Pons (tissue), 1 donor: ENCODE measurements at regions not wholly inside any gene's neighbourhood (a gene's known extent, or its start where the extent isn't known, plus 50 kb on each side); places are given as distances from the start of the nearest gene placed in this dataset.
"Not testable (repeated sequence)": the region's sequence is repeated elsewhere in the genome, so short reads cannot be mapped to it uniquely, and the experiment has no call there.

Source experiments
- DNase-seq: peaks from one replicate; pipeline ENCODE4 v3.0.0-alpha.2; 2016; ENCODE audit warnings: low spot score

DNA sequence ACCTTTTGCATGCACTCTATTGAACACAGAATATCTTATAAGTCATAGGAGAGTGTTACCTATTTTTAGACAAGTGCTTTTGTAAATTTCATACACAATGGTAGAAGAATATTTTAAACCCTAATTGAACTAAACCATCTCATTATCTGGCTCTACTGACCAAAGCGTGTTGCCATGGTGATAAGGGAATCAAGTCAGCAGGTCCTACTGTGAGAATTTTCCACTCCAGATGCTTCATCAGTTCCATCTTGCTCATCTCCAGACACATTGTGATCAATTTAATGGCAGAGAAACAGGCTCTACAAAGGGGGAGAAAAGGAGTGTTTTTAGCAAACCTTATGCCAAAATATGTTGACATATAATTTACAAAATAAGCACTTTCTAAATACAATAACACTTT is 621.9 kb upstream of the GHITM start:
- no peak for DNase-seq

DNA sequence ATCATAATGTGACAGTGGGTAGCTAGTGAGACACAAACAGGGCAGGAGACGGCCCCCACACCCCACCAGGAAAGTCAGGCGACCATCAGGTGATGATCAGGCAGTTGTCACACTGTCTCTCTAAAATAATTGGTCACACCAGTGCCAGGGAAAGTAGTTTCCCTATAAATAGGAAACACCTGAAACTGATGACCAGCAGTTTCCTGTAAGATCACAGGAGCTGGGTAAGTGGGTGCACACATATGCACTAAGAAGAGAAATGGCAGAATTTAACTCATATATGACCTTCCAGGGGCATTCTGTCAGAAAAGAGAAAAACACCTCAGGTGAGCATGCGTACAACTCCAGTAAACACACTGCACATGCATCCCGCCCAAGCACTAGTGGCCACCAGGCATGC is 620.5 kb upstream of the GHITM start:
- no peak for DNase-seq

DNA sequence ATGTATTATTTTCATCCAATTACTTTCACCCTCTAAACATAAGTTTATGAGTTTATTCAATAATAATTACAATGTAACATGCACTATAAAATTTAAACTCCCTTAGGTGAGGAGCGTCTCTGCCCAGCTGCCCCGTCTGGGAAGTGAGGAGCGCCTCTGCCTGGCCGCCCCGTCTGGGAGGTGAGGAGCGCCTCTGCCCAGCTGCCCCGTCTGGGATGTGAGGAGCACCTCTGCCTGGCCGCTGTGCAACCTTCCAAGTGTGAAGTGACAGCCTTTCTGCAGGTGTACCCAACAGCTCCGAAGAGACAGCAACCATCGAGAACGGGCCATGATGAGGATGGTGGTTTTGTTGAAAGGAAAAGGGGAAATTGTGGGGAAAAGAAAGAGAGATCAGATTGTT is 618.9 kb upstream of the GHITM start:
- DNase-seq, result not testable (repeated sequence)

DNA sequence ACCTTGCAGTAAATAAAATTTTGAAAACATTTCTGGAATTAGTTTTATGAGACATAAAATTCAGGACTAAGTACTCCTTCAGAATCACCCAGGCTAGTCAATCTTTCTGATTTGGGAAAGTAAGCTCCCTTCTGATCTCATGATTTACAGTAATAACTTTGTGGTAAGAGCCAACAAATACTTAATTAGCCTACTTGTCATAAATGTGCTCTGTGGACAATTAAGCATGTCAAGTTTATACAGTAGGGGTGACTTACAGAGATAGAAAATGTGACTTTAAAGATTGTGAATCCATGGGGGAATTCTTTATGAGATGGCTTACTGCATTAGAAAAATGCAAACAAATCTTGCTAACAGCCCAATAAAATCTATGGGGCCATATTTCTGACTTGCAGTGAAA is 616.9 kb upstream of the GHITM start:
- DNase-seq, result no peak

DNA sequence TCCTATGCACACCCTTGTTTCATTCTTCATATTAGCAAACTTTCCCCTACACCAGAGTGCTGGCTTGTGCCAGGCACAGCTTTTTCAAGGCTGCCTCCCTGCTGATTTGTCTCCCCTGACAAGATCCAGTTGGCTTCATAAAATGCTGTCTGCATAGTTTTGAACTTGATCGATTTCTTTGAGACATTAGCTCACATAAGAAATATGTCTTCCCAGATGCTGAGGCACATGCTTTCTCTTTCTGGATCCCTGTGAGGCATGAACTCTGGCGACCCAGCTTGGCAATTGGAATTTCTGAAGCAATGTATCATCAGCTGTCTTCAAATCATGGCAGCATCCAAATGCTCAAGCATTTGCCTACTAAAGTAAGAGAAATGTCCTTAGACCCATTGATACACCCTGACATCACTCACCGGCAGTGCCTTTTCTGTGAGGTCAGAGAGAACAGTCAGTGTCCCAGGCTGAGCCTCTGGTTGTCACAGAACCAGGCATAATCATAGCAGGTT is 616.4 kb upstream of the GHITM start:
- peak; percentile 5 for DNase-seq

DNA sequence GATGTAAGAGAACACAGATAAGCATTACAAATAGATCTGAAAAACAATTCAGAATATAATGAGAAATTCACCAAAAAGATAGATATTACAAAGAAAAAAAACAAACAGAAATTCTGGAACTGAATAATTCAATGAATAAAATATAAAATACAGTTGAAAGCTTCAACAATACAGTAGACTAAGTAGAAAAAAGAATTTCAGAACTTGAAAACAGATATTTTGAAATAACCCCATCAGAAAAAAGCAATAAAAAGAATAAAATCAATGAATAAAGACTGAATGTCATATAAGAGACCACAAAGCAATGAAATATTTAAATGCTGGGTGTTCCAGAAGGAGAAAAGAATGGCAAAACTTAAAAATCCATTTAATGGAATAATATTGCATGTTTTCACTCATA is 611.4 kb upstream of the GHITM start:
- DNase-seq, result no peak

DNA sequence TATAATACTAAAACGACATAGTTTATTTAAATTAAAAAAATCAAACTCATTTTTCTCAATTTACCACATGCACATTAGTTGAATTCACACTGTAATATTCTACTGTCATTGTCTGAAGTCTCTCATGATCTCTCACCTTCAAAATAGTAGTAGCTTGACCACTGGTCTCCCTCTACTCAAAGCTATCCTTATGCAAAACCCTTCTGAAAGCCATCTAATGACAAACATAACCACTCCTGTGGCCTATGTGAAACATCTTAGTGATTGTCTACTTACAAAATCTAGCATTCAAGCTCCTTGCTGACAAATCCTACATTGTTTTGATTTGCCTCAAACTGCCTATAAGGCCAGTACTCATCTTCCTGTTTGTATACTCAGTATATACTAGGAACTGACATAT is 606.0 kb upstream of the GHITM start:
- no peak for DNase-seq

DNA sequence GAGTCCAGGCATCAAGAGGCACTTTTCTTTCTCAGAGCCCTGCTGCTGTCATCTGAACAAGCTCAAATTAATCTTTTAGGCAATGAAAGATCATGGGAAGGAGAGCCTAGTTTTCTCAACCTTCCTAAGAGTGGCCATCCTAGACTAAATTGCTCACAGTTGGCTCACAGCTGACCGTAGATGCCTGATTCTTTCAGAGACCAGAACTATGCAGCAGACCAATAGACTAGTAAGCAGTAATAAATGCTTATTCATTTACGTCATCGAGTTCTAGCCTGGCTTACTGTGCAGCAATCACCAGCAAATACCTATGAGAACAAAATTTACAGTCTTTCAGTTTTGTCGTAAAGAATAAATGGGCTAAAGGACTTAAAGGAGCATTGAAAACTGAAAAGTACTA is 602.9 kb upstream of the GHITM start:
- no peak for DNase-seq

DNA sequence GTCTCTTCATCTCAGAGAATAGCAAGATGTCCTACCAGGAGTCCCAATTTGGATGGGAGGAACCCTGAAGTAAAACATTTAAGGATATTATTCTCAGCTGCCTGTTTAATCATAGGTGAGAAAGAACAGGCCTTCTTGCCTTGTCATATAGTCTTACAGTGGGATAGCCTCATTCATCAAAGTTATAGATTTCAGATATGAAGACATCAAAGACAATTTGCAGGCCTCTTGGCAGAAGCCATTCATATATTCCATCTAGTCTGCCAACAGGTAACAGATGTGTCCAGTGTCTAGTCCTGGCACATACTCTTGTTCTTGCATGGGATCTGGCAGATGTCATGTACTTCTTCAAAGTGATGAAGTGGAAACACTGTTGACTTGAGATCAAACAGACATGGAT is 601.3 kb upstream of the GHITM start:
- DNase-seq, result no peak

DNA sequence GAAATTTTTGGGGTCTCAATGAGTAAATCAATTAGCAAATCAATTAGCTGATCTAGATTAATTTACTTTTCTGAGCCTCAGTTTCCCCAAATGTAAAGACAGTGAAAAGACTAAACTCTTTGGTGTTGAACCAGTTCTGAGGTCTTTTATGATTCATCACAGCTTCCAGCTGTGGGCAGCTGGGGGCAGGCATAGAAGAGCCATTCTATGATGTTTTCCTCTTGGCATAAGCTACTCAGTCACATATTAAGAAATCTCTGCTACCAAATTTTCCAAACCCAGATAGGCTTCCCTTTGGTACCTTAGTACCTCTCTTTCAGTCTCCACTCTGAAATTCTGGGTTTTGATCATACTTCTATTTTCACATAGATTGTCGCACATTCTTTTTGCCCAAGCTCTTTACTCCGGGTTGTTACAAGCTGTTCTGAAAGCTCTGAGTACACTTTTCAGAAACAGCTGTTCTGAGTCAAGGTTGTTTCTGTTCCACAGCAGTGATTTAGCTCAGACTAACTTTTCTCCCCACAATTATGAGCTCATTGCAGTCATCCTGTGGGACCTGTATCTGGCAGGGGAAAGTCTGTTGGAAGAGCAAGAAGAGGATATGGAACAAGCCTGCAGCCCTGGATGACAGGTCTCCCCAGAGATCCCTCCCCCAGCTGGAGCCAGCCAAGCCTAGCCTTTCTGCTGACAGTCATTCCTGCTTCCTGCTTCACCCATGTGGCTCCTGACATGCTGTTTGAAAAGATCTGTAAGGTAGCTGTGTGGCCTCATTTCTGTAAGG is 599.6 kb upstream of the GHITM start:
- peak; percentile 4 for DNase-seq

DNA sequence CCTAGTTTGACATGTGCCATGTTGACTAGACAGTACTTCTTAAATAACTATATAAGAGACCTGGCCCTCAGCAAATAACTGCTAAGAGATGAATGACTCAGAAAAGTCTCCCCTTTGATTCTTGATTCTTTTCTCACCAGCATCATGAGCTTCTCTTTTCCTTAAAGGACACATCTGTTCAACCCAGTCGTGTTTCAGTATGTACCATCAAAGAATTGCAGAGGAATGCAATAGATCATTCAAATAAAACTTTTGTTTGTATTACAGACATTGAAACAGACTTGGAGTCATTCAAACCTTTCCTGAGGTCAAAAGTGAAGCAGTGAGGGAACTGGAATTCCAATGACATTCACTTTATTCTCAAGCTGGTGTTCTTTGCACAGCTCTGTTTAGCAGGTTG is 598.3 kb upstream of the GHITM start:
- DNase-seq, result no peak

DNA sequence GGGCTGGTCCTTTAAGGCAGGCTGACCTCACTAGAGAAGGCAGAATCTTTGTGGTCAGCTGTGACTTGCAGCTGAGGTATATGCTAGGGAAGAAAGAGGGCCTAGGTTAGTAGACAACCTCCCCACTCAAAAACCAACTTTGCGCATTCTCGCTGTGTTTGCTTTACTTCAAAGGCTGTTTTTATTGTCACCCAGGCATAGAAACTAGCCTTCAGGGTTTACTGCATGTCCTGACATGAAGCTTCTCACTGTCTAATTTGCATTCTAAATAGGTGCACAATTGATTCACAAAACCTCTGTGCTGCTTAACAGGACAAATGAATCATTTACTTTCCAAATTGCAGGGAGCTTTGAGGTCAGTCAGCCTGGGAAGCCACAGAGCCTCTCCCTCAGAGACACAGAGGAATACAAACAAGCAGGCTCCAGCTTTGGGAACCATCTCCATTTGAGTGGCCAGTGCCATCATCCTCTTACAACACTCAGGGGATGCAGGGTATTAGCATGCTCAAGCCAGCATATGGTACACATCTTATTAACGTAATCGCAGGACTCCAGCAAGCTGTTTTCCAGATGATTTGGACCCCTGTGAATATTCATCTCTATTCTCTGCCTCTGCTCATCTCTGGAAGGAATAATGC is 596.4 kb upstream of the GHITM start:
- DNase-seq, result no peak

DNA sequence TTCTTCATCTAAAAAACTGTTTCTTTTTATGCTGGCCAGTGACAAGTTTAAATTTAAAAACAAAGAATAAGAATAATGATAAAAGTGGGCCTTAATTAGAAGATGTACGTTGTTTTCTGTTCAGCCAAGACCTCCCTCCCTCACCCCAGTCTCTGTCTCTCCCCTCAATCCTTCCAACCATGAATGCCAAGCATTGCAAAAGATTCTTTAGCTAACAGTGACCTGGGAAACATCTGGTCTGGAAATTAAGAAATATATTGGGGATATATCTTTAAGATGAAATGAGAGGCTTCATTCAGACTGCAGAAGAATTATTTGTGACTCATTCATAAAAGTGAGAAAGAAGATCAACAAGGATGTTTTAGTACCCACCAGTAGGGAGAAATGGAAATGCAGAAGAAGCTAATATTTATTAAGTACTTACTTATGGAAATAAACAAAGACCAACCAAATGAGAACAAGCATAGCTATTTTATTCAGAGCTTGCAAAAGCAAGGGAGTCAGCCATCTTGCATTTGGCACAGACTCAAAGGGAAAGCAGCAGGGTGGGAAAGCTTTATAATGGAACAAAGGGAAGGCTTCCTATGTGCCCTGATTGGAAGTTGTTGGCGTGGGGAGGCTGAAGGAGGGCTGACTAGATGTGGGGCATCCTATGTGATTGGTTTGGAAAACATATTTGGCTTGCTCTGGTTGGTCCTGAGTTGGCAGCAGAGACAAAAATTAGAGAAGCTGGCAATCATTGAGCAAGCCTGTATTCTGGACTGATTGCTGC is 595.4 kb upstream of the GHITM start:
- no peak for DNase-seq

DNA sequence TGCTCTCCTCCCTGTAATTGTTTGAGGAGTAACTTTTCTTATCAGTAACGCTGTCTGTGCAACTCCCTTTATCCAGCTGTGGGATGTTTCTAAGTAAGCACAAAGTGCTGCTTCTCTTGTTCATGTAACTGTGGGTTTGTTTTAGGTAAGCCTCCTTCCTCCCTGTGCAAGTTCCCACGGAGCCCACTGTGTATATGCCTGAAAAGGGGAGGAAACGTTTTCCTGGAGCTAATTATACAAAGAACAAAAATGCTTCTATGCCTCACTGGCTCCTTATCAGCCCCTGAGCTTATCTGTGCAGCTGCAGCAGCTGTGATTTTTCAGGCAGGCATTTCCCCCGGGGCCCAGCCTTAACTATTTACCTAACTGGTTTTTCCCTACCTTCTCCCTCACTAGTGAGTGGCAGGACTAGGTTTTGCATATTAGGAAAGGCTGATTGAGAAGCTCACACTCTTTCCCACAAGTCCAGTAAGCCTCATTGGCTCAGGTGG is 593.4 kb upstream of the GHITM start:
- no peak for DNase-seq

DNA sequence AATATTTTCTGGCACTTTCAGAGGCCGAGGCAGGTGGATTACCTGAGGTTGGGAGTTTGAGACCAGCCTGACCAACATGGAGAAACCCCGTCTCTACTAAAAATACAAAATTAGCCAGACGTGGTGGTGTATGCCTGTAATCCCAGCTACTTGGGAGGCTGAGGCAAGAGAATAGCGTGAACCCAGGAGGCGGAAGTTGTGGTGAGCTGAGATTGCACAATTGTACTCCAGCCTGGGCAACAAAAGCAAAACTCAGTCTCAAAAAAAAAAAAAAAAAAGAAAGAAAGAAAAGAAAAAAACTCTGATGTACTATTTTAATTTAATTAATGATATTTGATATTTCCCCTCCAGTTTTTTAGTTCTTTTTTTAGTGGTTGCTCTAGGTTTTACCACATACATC is 588.1 kb upstream of the GHITM start:
- not testable (repeated sequence) for DNase-seq

DNA sequence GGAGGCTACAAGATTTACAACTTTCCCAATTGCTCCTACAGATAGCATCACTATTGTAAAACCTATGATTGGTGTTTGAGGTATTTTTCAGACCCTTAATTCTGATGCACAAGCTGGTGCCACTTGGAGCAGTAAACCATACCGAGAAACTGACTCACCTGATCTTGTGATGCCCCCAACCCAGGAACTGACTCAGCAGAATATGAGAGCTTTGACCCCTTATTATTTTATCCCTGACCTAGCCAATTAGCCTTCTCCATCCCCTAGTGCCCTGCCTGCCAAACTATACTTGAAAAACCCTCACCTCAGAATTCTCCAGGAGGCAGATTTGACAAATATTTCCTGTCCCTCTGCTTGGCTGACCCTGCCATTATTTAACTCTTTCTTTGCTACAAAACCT is 585.9 kb upstream of the GHITM start:
- no peak for DNase-seq

DNA sequence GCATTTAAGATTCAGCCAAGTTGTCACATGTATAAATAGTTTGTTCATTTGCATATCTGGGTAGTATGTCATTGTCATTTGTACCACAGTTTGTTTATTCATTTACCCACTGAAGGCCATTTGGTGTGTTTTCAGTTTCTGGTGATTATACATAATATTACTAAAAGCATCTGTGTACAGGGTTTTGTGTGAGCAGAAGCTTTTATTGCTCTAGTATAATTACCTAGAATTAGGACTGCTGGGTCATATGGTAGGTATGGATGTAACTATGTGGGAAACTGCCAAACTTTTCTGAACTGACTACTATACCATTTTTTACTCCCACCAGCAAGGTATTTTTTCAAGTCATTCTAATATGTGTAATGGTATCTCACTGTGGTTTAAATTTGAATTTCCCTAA is 584.0 kb upstream of the GHITM start:
- DNase-seq, result no peak

DNA sequence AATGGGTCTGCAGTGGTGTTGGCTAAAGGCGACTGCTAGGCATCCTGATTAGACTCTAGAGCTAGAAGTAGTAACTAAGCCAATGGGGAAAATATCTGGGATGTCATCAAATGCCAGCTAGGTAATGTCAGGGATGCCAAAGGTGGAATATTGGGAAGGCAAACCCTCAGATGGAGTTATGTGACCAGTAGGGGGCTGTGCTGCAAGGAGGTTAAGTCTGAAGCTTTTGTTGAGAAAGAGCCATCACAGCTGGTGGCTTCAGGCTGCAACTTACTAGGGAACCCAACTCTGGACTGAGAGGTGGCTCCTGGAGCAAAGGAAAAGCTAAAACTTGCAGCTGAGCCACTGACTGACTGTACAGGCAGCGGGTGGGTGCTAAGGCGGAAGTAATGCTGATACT is 576.9 kb upstream of the GHITM start:
- DNase-seq, result no peak

DNA sequence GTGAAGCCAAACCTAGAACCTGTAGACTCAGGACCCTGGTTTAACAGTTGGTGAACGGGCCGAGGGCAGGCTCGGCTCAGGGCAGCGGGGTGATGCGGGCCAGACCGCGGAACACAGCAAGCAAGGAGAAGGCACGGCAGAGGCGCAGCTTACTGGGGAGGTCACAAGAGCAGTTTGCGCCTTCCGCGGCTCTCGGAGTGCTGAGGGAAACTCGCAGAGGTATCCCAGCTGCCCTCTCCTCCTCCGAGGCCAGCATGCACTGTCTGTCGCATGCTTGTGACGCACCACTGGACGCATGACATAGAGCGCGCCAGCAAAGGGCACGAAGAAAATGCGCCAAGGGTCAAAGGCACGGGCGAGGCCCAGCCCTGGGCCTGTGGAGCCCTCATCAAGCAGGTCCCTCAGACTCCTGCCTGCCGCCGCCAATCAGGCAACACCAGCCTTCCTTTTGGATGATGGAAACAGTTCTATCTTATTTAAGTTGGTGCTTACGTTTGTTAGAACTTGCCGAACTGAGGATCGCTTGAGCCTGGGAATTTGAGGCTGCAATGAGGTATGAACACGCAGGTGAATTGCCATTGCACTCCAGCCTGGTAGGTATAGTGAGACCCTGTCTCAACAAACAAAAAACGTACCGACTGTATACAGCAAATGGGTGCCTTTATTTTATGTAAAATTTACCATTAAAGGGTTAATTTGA is 574.3 kb upstream of the GHITM start:
- no peak for DNase-seq

DNA sequence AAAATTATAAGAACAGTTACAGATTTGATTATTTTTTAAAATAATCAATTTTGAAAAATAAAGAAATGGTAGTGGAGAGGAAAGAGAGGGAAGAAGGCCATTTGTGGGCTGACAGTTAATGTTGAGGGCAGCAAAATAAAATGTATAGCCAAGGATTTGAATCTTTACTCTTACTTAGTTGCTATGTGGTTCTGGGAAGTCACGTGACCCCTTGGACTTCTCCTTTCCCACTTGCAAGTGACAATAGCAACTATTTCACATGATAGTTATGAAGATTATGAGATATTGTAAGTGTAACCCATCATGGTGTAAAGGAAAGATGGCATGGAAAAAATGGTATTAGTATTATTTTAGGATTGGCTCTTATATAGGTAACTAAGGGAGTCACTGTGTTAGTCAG is 567.3 kb upstream of the GHITM start:
- no peak for DNase-seq

DNA sequence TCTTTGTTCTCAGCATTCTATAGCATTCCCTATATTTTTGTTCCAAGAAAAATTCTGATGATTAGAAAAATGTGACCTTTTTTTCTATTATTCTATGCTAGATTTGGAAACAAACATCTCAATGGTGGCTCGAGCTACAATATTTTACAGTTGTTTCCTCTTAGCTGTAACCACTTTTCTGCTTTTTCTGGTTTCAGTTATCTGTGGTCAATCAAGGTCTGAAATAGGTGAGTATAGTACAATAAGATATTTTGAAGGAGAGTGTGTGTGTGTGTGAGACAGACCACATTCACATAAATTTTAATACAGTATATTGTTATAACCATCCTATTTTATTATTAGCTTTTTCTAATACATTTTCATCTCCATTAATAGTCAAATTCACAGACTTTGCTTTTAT is 564.5 kb upstream of the GHITM start:
- DNase-seq, result no peak

DNA sequence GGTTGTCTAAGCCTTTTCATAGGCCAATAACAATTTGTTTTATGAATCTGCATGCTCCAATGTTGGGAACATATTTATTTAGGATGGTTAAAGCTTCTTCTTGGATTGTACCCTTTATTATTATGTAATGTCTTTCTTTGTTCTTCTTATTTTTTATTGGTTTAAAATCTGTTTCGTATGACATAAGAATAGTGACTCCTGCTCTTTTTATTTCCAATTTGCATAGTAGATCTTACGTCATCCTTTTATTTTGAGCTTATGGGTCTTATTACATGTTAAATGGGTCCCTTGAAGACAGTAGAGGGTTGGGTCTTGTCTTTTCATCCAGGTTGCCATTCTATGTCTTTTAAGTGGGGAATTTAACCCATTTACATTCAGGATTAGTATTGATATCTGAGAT is 561.9 kb upstream of the GHITM start:
- DNase-seq, result no peak
